ENCODE measurements at regions not wholly inside any gene's neighbourhood (a gene's known extent, or its start where the extent isn't known, plus 50 kb on each side); places are given as distances from the start of the nearest gene placed in this dataset.

- TF ChIP-seq SUZ12 (IDR thresholded peaks at IDR 0.05; ENCODE audit: extremely low read depth, insufficient read depth, insufficient read length), result no peak
- TF ChIP-seq ZNF274 (IDR thresholded peaks at IDR 0.05; ENCODE audit: low read depth, low read length), result no peak
Observed at GRCh38 chr7:153445641-153446040, 606.6 kb upstream of the DPP6 start.

Data from NT2/D1 (cell line).